CD4-positive, alpha-beta T cell treated with Interleukin-17A for 4 hours (primary cell): ENCODE measurements at regions not wholly inside any gene's neighbourhood (a gene's known extent, or its start where the extent isn't known, plus 50 kb on each side); places are given as distances from the start of the nearest gene placed in this dataset.

Experiments
- DNase-seq: peaks from one replicate; pipeline ENCODE4 v3.0.0-alpha.2; 2020; ENCODE audit warnings: mixed read lengths

DNA sequence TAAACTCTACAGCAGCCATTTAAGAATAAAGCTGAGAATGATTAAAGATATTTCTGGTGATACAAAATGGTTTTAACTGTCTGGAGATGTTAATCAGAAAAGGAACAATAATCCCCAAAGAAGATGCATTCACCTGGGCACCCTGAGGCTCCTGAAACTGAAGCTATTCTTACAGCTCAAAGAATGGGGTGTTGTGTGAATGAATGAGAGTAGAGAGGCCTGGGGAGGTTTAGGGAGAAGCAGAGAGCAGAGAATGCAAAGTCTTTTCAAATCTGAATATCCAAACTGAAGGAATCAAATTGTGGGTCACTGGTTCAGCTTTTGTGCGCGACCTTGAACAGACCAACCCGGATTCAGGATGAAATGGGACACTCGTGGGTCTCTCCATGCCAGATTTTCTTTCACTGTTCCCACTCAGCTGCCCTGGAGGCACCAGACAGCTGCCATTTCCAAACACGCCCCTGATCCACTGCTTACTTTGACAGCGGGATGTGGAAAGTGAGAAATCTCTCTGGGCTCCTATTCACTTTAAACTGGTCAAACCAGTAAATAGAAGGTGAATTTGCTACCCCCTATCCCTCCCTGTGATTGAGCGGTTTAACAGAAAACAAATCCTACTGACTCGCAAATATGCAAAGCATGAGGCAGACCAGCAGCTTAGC is 485.5 kb upstream of the THBS1 start:
- DNase-seq, result no peak

DNA sequence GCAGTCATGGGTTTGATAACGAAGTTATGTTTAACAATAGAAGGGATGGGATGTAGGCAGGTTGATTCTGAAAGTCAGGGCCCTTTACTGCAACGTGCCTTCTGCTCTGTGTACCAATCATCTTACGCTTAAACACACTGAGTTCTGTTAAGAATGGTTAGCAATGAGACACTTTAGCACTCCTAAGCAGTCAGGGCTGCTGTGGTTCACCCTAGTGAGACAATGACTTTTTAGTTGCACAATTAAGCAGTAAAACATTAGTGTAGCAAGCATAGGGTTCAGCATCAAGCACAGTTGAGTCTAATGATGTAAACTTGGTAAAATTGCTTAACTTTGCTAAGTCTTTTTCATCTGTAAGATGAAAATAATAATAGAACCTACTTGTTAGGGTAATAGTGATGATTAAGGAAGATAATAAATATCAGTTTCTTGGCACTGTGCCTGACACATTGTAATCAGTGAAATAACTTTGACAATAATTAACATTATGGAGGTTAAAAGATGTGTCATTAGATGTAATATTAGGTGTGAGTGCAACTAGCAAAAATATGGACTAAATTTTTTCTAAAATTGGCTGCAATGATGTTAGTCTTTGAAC is 484.2 kb upstream of the THBS1 start:
- DNase-seq, result no peak

DNA sequence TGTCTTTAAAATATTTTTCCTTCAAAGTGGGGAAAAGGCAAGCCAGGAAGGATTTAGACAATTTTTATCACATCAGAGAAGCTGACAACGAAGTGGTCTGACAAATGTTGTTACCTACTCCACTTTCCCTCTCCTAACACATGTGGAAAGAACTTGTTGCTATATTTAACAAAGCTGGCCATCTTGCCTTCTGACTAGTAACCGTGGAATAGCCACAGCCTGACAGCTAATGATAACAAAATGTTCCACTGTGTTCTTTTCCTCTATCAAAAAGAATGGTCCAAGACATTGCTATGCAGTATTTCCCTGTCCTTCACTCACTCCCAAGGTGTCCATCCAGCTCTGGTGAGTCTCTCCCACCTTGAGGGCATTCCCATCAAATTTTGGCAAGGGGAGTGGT is 481.4 kb upstream of the THBS1 start:
- DNase-seq, result no peak

DNA sequence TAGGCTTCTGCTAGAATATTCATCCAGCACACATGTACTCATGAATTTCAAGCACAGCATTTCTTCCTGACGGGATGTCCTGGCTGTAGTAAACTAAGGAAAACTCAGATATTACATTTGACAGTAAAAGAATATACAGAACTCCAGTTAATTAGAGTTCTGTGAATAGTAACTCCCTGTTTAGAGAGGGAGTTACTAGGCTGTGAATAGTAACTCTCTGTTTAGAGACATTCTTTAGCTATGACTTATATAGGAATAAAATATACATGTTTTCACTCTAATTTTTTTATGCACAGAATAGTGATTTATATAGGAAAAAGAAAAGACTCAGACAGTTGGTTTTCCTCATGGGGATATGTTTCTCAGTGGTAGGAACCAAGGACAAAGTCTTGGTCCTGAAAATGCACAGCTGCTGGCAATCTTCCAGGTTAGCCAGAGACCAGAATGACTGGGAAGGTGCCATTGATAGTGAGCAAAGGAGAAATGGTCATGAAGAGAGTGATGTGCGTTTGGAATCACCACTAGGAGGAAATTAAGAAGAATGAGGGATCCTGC is 480.7 kb upstream of the THBS1 start:
- no peak for DNase-seq

DNA sequence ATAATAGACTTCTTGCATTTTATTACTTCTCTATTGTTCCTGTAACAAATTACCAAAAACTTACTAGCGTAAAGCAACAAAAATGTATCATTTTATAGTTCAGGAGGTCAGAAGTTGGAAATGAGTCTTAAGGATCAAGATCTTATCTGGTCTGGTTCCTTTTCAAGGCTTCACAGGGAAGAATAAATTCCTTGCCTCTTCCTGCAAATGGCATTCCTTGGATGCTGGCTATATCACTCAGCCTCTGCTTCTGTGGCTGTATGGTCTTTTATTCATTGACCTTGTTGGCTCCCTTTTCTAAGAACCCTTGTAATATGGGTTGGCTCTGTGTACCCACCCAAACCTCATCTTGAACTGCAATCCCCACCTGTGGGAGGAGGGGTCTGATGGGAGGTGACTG is 478.4 kb upstream of the THBS1 start:
- DNase-seq, result no peak

DNA sequence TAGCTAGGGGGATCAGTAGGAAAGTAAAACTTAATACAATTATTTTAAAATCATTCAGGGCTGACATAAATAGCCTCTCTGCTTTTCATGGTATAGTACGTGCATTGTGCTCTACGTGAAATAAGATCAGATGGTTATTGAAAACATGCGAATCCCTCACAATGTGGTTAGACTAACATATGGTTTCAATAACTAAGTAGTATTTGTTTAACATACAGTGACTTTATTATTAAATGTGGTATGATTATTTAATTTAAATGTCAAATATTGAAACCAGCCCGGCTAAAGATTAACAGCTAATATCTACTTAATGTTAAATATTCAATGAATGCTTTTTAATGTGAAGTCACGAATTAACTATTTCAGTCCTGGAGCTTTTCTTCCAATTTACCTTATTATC is 473.9 kb upstream of the THBS1 start:
- no peak for DNase-seq

DNA sequence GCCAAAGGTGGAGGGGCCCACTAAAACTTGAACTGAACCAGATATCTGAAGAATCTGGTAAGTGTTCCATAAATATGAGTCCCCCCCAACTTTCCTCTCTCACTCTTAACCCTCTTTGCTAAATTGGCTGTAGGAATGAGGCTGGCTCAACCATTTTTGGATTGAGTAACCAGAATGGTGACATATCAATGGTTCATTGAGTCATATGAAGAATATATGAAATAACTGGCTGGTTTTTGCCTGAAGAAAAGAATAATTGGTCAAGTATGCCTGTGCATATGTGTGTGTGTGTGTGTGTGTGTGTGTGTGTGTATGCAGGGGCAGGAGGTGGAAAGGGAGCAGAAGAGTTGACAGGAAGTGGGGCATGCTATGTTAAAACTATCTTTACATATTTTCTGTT is 472.9 kb upstream of the THBS1 start:
- DNase-seq, result no peak

DNA sequence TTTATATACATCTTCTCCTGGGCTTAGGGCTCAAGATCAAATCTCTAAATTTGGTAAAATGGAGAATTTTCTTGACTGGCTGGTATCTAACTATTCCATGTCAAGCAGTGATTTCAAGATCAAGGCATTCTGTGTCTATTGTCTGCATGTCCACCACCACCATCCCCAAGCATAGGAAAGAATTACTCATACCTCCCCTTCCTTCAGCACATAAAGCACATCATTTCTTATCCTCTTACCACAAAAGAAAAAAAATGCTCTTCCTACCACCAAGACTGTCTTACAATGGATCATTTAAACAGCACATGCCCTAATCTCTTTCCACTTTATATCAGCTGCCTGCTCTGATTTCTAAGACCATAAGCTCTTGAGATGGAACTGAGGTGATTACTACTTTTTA is 470.5 kb upstream of the THBS1 start:
- no peak for DNase-seq

DNA sequence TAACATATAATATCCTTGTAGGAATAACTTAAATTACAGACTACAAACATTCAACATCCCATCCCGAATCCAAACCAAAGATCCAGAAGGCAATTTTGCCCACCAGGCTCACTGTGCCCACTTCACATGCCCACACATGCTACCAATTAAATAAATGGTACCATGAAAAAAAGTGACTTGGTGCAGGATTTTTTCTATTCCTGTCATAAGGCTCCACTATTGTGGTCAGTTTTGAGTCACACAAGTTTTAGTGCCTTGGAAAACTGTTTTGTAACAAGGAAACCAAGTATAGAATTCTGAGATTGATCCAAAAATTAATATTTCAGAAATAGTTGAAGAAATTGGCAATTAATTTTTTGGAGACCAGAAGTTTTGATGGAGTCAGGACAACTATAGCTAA is 470.1 kb upstream of the THBS1 start:
- no peak for DNase-seq

DNA sequence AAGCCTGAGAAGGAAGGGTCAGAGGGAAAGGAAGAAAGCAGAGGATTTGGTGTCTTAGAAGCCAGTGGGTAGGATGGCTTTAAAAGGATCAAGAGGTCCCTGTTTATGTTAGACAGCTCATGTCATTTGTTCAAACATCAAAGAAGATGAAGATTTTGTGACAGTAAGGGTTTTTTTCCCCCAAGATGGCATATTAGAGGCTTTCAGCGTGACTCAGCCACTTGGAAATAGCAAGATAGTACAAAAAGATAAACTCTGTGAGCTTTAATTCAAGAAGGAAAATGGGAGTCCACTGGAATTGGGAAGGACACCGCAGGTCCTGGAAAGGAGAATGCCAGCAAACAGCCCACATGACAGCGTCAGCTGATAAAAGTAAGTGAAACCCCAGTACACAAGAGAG is 467.1 kb upstream of the THBS1 start:
- DNase-seq, result no peak

DNA sequence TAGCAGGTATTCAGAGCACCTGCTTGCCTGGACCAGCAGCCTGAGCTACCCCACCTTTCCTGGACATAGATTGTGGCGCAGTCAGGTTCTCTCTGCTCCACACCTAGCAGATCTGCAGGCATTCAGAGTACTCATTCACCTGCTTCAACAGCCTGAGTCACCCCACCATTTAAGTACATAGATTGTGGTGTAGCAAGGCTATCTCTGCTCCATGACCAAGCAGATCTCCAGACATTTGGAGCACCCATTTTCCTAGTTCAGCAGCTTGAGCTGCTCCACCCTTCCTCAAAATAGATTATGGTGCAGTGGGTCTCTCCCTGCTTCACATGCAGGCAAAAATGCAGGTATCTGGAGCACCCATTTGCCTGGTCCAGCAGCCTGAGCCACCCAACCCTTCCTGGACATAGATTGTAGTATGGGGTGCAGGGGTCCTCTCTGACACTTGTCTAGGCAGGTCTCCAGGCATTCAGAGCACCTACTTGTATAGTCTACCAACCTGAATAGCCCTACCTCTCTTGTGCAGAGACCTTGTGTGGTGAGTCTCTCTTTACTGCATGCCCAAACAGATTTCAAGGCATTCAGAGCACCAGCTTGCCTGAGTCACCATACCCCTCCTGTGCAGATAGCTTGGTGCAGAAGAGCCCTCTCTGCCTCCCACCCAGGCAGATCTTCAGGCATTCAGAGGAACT is 466.0 kb upstream of the THBS1 start:
- no peak for DNase-seq

DNA sequence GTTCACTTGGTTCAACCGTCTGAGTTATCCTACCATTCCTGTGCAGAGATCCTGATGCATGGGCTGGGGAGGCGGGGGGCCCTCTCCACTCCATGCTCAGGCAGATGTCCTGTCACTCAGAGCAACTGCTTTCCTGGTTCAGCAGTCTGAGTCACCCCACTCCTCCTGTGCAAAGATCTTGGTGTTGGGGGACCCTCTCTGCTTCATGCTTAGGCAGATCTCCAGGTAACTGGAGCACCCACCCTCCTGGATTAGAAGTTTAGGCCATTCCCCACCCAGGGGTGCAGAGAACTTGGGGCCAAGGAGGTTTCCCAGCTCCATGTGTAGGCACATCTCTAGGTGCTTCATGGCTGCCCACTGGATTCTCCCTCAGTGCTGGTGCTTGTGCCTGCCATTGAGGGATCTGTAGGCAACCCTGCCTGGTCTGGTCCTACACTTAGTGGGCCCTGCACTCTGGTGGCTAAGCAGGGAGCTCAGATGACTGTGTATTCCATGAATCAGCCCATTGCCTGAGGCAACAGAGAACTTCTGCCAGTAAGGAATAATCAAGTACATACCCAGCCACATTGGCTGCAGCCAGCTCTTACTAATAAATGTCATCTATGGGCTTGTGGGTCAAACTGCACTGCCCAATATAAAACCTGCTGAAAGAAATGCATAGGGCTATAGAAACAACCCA is 465.4 kb upstream of the THBS1 start:
- no peak for DNase-seq

DNA sequence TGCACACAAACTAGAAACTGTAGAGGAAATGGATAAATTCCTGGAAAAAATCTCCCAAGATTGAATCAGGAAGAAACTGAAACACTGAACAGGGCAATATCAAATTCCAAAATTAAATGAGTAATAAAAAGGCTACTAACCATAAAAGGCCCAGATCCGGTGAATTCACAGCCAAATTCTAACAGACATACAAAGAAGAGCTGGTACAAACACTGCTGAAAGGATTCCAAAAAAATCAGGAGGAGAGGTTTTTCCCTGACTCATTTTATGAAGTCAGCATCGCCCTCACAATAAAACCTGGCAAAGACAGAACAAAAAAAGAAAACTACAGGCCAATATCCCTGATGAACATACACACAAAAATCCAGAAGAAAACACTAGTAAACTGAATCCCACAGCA is 462.4 kb upstream of the THBS1 start:
- DNase-seq, result no peak

DNA sequence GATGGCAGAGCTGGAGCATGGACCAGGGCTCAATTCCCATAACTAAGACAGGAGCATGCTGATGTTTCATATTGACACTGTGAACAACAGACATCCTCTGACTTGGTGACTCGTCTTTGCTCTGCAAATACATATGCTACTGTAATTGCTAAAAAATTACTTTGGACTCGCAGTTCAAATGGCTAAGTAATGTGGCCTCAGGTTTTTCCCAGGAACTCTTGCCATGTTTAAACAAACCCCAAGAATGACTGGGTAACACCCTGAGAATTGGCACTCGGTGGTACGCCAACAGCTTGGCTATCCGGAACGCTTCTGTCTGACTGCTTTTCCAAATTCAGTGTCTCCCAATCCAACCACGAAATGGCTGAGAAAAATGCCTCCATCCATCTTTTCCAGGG is 456.7 kb upstream of the THBS1 start:
- DNase-seq, result no peak

DNA sequence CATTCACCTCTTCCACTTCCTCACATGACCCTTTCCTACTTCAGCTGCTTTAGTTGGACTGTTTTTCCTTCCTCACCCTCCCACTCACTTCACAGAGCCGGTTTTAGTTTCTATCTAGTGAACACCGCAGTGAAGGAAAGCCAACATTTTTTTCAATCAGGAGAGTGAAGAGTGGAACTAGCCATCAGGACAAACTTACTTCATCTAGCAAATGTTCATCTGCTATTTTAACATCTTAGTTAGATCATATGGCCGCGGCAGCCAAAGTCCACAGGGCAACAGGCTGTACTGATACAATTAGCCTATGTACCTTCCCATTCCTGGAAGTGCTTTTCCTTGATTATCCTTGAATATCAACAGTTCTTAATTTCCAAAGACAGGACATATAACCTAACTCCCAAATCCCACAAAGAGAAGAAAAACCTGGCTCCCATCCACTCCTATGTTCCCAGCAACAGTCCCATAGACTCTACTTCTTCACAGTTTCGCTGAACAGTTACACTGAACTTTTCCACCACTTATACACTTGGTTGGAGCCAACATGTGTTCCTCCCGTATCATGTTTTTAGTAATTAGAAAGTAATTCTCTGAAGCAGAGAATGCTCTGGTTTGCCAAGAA is 456.2 kb upstream of the THBS1 start:
- no peak for DNase-seq

DNA sequence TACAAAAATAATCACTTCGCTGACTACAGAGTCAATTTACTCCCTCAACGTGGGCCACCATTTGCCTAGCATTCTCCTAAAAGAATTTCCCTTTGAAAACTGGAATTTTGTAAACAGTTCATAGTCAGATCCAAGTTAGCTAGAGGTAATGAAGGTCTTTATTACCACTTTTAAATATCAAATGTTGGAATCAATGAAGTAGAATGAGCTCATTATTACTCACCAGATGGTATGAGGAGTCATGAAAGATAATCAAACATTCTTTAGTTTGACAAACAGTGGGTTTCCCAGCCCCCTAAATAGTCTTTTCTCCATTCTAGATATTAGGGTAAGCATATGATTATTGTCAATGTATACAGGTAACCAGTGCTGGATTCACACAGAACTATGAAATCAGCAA is 455.7 kb upstream of the THBS1 start:
- DNase-seq, result no peak

DNA sequence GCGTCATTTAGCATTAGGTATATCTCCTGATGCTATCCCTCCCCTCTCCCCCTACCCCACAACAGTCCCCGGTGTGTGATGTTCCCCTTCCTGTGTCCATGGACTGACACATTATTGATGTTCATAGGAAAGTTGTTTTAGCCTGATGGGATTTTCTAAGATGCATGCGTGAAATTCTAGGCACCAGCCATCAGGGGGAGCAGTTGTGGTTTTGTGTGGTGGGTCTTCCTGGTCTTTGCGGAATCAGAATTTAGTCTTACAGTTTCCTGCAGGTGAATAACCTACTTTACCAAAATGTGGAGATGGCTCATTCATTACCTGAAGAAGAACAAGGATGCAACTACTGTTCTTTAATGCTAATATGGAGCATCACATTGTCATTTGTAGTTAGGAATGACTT is 455.0 kb upstream of the THBS1 start:
- DNase-seq, result peak; percentile 11

DNA sequence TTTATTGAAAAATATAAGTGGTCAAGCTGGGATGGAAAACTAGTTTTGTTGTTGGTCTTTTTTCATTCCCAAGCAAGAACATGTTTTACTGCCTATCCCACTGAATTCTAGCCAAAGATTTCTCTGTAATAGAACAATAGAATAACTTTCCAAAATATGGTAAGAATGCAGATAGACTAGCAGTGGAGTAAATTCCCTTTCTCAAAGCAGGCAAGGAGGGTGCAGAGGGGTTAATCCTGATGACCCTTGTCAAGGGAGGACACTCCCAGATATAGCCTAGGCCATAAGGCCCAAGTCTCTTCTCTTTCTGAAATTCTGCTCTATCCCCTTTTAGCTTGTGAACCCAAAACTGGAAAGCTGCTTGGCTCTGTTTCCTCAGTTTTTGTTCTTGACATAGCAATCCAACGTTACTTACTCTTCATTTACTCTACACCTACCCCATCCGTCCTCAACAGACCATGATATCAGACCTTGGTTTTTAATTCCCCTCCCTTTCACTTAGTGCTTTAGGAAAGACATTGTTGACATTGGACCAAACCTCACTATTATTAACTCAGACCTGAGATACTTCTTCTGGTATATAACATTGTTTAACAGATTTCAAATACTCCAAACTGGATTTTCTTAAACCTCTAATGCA is 453.6 kb upstream of the THBS1 start:
- DNase-seq, result no peak

DNA sequence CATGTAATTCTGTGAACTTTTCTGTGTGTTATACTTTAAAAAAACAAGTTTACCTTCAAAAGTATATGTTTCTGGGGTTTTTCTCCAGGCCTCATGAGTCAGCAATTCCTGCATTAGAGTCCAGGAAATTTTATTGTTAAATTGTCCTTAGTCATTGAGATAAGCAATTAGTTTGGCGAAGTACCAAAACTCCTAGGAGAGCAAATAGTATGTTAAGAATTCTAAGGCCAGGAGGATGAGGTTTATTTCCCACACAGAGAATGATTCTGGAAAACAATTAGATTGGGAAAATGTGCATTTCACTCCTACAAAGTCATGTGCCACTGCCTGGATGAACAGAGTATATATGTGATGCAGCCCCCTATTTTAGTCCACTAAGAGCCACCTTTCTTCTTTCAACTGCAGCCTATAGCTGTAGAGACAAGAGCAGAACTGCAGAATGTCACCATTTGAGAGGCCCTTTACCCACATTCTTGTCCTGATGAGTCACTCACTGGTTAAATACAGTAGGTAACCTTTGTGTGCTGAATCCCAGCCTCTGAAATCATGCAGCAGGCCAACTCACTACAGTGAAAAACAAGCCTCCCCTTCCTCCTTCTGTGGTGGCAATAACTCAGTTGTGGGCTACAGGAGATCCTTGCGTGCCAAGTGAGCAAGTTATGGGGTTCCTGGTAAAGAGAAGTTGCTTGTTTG is 452.8 kb upstream of the THBS1 start:
- DNase-seq, result no peak

DNA sequence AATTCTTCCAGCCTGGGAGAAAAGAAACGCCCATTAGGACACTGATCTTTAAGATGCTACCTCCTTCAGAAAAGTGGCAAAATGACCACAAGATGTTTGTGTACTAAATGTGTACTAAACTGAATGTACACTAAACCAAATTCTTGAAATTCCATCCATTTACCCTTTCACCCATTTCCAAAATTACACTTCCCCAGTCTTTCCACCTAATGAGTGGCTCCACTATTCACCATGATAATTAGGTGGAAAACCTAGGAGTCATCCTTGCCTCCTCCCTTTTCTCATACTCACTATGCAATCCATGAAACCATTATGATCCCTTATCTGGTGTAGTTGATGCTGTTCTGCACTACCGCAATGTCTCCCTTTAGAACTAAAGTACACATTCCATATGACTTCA is 452.1 kb upstream of the THBS1 start:
- DNase-seq, result no peak

DNA sequence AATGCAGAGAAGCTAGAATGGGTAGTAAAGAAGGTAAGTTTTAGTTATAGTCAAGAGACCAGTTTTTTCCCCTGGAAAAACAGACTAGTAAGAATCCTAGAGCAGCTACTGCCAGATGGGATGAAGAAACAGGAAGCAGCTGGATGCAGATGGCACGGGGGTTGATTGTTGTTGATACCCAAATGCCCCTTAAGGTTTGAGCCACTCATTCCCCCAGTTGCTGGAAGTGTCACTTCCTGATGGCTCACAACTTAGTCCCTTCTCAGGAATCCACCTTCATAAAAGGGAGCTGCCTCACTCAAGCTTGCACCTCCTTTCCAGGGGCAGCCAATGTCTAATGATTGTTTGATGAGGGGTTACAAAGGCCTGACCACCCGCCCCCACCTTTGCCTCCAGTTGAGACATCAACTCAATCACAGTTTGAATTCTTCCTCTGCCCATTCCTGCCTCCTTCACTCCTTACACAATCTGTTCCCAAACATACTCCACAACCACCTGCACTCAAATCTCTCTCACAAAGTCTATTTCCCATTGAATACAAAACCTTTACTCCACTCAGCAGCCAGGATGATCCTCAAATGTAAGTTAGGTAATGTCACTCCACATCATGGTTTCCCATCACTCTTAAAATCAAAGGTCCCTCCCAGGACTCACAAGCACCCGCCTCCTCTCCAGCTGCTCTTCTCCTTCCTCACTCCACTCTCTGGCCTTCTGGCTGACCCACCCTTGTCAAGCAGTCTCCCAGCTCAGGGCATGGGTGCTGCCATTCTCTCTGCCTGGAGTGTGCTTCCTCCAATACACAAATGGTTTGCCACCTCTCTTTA is 450.1 kb upstream of the THBS1 start:
- no peak for DNase-seq
